IMR-90 (cell line): ENCODE measurements at regions not wholly inside any gene's neighbourhood (a gene's known extent, or its start where the extent isn't known, plus 50 kb on each side); places are given as distances from the start of the nearest gene placed in this dataset.

Experiments used
- ATAC-seq: fragments of 200-7000 bp; cut with Tn5 transposase; 2 replicates; pipeline ENCODE4 v1.9.1; 2020; ENCODE audit warnings: low read depth, mild to moderate bottlenecking, moderate library complexity
- BruUV-seq: library from RNA; stranded (reverse); fragments of 400-500 nt; replicated peaks from 2 replicates; lab custom pipeline; 2021; lab: Mats Ljungman, UMichigan
- CTCF ChIA-PET: fragments of 300-600 bp; formaldehyde crosslinking; extraction: SDS; loops from one replicate; lab custom pipeline; 2021; ENCODE audit warnings: antibody characterized with exemption; lab: Yijun Ruan, JAX
- POLR2A ChIA-PET: fragments of 300-600 bp; sonication (Branson Sonifier 250); formaldehyde crosslinking; loops from one replicate; lab custom pipeline; 2022; ENCODE audit warnings: antibody characterized with exemption; ENCODE audit not compliant: unreplicated experiment; lab: Charles Lee
- DNase-seq: peaks from one replicate; pipeline ENCODE4 v3.0.0; 2013
- H2AFZ ChIP-seq: replicated peaks from 2 replicates; pipeline ENCODE3; 2013; ENCODE audit warnings: low read length, mild to moderate bottlenecking; ENCODE audit not compliant: poor library complexity
- H2AK5ac ChIP-seq: 2 replicates; pipeline ENCODE4 v1.6.1; 2013; ENCODE audit warnings: low read depth, low read length, inconsistent platforms
- H2AK9ac ChIP-seq: replicated peaks from 2 replicates; pipeline ENCODE3; 2013; ENCODE audit warnings: mild to moderate bottlenecking, low read depth, low read length, moderate library complexity; ENCODE audit not compliant: poor library complexity
- H2BK120ac ChIP-seq: 2 replicates; pipeline ENCODE4 v1.6.1; 2013; ENCODE audit warnings: low read depth, low read length, inconsistent platforms
- H2BK15ac ChIP-seq: 3 replicates; pipeline ENCODE4 v1.6.1; 2013; ENCODE audit warnings: low read depth, low read length, inconsistent platforms
- H2BK20ac ChIP-seq: 2 replicates; pipeline ENCODE4 v1.6.1; 2013; ENCODE audit warnings: low read depth, mild to moderate bottlenecking, inconsistent platforms, low read length, moderate library complexity
- H2BK5ac ChIP-seq: 2 replicates; pipeline ENCODE4 v1.6.1; 2013; ENCODE audit warnings: mild to moderate bottlenecking, low read depth, low read length, inconsistent platforms; ENCODE audit not compliant: poor library complexity, severe bottlenecking
- H3K14ac ChIP-seq: replicated peaks from 2 replicates; pipeline ENCODE4 v1.6.1; 2013; ENCODE audit warnings: low read depth, low read length, inconsistent platforms
- H3K18ac ChIP-seq: 2 replicates; pipeline ENCODE4 v1.6.1; 2013; ENCODE audit warnings: low read depth, low read length, control low read depth
- H3K23ac ChIP-seq: 2 replicates; pipeline ENCODE4 v1.6.1; 2013; ENCODE audit warnings: low read depth, low read length, inconsistent platforms
- H3K27ac ChIP-seq: 2 replicates; pipeline ENCODE4 v1.5.1; 2013; ENCODE audit warnings: mild to moderate bottlenecking, control low read depth, low read length; ENCODE audit not compliant: insufficient read depth
- H3K27me3 ChIP-seq: 2 replicates; pipeline ENCODE4 v1.6.1; 2013; ENCODE audit warnings: low read length; ENCODE audit not compliant: control insufficient read depth, insufficient read depth
- H3K36me3 ChIP-seq: 2 replicates; pipeline ENCODE4 v1.6.1; 2013; ENCODE audit warnings: low read length, mixed read lengths; ENCODE audit not compliant: control insufficient read depth, insufficient read depth
- H3K4ac ChIP-seq: 2 replicates; pipeline ENCODE4 v1.6.1; 2013; ENCODE audit warnings: low read depth, low read length, inconsistent platforms
- H3K4me1 ChIP-seq: 2 replicates; pipeline ENCODE4 v1.6.1; 2013; ENCODE audit warnings: low read length, mixed read lengths; ENCODE audit not compliant: control insufficient read depth, insufficient read depth
- H3K4me2 ChIP-seq: 2 replicates; pipeline ENCODE4 v1.6.1; 2013; ENCODE audit warnings: low read depth, mild to moderate bottlenecking, control low read depth, low read length, moderate library complexity
- H3K4me3 ChIP-seq: 2 replicates; pipeline ENCODE4 v1.5.1; 2013; ENCODE audit warnings: low read depth, mild to moderate bottlenecking, control low read depth, low read length, moderate library complexity; ENCODE audit not compliant: insufficient read depth
- H3K56ac ChIP-seq: 2 replicates; pipeline ENCODE4 v1.6.1; 2013; ENCODE audit warnings: low read length, inconsistent platforms; ENCODE audit not compliant: insufficient read depth; ENCODE audit errors: extremely low read depth
- H3K79me1 ChIP-seq, 2 experiments: 2 replicates each; pipeline ENCODE4 v1.6.1; 2013; ENCODE audit warnings: low read length in 2 of 2, inconsistent platforms in 1 of 2, low read depth in 1 of 2
- H3K9ac ChIP-seq: 2 replicates; pipeline ENCODE4 v1.6.1; 2013; ENCODE audit warnings: low read depth, low read length, control low read depth
- H3K9me1 ChIP-seq: 2 replicates; pipeline ENCODE4 v1.6.1; 2013; ENCODE audit warnings: low read length, inconsistent platforms; ENCODE audit not compliant: insufficient read depth
- H3K9me3 ChIP-seq: 2 replicates; pipeline ENCODE4 v1.6.1; 2013; ENCODE audit warnings: low read length; ENCODE audit not compliant: control insufficient read depth, insufficient read depth
- H4K20me1 ChIP-seq: 2 replicates; pipeline ENCODE4 v1.6.1; 2013; ENCODE audit warnings: low read length, inconsistent platforms; ENCODE audit not compliant: insufficient read depth
- H4K5ac ChIP-seq: 2 replicates; pipeline ENCODE4 v1.6.1; 2013; ENCODE audit warnings: mild to moderate bottlenecking, low read depth, low read length, control low read depth
- H4K8ac ChIP-seq, 2 experiments: 2 replicates each; pipeline ENCODE4 v1.6.1; 2013; ENCODE audit warnings: low read depth in 2 of 2, low read length in 2 of 2, control low read depth in 1 of 2, inconsistent platforms in 1 of 2
- H4K91ac ChIP-seq: 2 replicates; pipeline ENCODE4 v1.6.1; 2013; ENCODE audit warnings: low read depth, low read length, inconsistent platforms; ENCODE audit not compliant: insufficient read depth
- CEBPB ChIP-seq: IDR thresholded peaks from 2 replicates; pipeline ENCODE4 v1.6.1; 2012; ENCODE audit warnings: low read depth, low read length, improper control_type of control experiment
- MAFK ChIP-seq: IDR thresholded peaks from 2 replicates; pipeline ENCODE4 v1.6.1; 2012; ENCODE audit warnings: low read depth, low read length, improper control_type of control experiment
- MAZ ChIP-seq: IDR thresholded peaks from 2 replicates; pipeline ENCODE4 v1.6.1; 2012; ENCODE audit warnings: low read depth, mild to moderate bottlenecking, low read length, improper control_type of control experiment, moderate library complexity, borderline replicate concordance
- NFE2L2 ChIP-seq: fragments of 150-350 bp; IDR thresholded peaks from 2 replicates; pipeline ENCODE4 v1.6.1; 2016; ENCODE audit warnings: low read depth, mild to moderate bottlenecking, low read length
- RAD21 ChIP-seq: IDR thresholded peaks from 2 replicates; pipeline ENCODE4 v1.6.1; 2012; ENCODE audit warnings: low read length, improper control_type of control experiment
- RCOR1 ChIP-seq: IDR thresholded peaks from 2 replicates; pipeline ENCODE4 v1.6.1; 2012; ENCODE audit warnings: mild to moderate bottlenecking, low read length, improper control_type of control experiment; ENCODE audit not compliant: insufficient replicate concordance
- RFX5 ChIP-seq: IDR thresholded peaks from 2 replicates; pipeline ENCODE4 v1.8.0; 2012; ENCODE audit warnings: low read depth, mild to moderate bottlenecking, low read length, moderate library complexity
- SMC3 ChIP-seq: fragments of 150-350 bp; IDR thresholded peaks from 2 replicates; pipeline ENCODE4 v1.6.1; 2016; ENCODE audit warnings: low read depth, mild to moderate bottlenecking, antibody characterized with exemption, low read length, moderate library complexity
- WGBS, 2 experiments: methylation state at CpG; one replicate each; pipeline versions ENCODE4 v1.1.5 to v1.1.7; 2013; ENCODE audit warnings: missing lambda C conversion rate in 2 of 2; ENCODE audit not compliant: insufficient read length in 1 of 2; ENCODE audit errors: extremely low coverage in 2 of 2; 5-methylcytosine and 5-hydroxymethylcytosine counted together
- dilution Hi-C: fragments of 300-500 bp; cut with HindIII; formaldehyde crosslinking; loops from one replicate; pipeline ENCODE4 v1.14.3; 2018; ENCODE audit warnings: low sequenced_read_pairs; ENCODE audit not compliant: unreplicated experiment
- in situ Hi-C: fragments of 300-500 bp; cut with MboI; formaldehyde crosslinking; loops from 3 replicates; pipeline ENCODE4 v1.14.3; 2019; ENCODE audit warnings: low sequenced_read_pairs, inconsistent platforms, mixed read lengths
- intact Hi-C: fragments of 100-400 bp; cut with micrococcal nuclease; formaldehyde crosslinking; loops from 2 replicates; pipeline ENCODE4 v1.10.0; 2022
- TF ChIP-seq, protein P1 (sequence below): fragments of 150-350 bp; IDR thresholded peaks from 2 replicates; pipeline ENCODE4 v1.6.1; 2016; ENCODE audit warnings: low read depth, mild to moderate bottlenecking, low read length, moderate library complexity, borderline replicate concordance
- TF ChIP-seq, protein P2 (sequence below): fragments of 150-350 bp; IDR thresholded peaks from 2 replicates; pipeline ENCODE4 v1.6.1; 2017; ENCODE audit warnings: mild to moderate bottlenecking, antibody characterized with exemption, low read length, low read depth

DNA sequence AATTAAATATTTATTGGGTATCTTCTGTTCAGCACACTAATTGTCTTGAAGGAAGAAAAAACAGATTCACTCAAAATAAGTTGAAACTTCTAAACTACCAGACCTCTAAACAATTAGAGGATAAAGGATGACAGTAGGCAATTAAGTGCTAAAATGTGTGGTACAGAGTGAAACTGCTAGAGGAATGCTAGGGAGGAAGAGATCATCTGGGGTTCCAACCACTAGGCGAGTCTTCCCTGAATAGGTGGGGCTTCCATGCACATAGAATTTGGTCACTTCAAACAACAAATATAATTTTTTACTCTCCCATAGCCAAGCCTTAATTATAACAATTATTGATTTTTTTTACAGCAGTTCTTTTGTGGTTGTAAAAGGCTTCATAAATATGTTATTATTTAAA is 559.0 kb upstream of the ZEB2 start:
- Histone ChIP-seq H3K9me1 (no peaks in the 10 kb centered on the region), H3K9me3 (no peaks in the 10 kb centered on the region), H3K4me1 (no peaks in the 10 kb centered on the region), H3K18ac (no peak overlapping the region), H2BK5ac (no peak overlapping the region), H4K5ac (no peak overlapping the region), H4K91ac (no peak overlapping the region), H3K23ac (no peak overlapping the region), H3K4me3 (no peak overlapping the region), H3K27me3 (no peaks in the 10 kb centered on the region), H3K27ac (no peak overlapping the region), H3K56ac (no peak overlapping the region), H2AFZ (no peak overlapping the region), H2AK5ac (no peak overlapping the region), H3K4me2 (no peak overlapping the region), H2BK20ac (no peak overlapping the region), H2BK120ac (no peak overlapping the region), H4K8ac (no peak overlapping the region), H3K14ac (no peak overlapping the region), H3K9ac (no peak overlapping the region), H2AK9ac (no peak overlapping the region), H3K79me1 (no peaks in the 10 kb centered on the region), H3K36me3 (no peaks in the 10 kb centered on the region), H2BK15ac (no peak overlapping the region), H3K4ac (no peak overlapping the region), H4K20me1 (no peaks in the 10 kb centered on the region)
- TF ChIP-seq, protein P1, sequence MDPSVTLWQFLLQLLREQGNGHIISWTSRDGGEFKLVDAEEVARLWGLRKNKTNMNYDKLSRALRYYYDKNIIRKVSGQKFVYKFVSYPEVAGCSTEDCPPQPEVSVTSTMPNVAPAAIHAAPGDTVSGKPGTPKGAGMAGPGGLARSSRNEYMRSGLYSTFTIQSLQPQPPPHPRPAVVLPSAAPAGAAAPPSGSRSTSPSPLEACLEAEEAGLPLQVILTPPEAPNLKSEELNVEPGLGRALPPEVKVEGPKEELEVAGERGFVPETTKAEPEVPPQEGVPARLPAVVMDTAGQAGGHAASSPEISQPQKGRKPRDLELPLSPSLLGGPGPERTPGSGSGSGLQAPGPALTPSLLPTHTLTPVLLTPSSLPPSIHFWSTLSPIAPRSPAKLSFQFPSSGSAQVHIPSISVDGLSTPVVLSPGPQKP = no peak
- no peak for TF ChIP-seq NFE2L2
- TF ChIP-seq MAZ = no peak
- no peak for TF ChIP-seq CEBPB
- TF ChIP-seq RCOR1 = no peak
- no peak for TF ChIP-seq RFX5
- no peak for TF ChIP-seq SMC3
- no peak for TF ChIP-seq RAD21
- TF ChIP-seq, protein P2, sequence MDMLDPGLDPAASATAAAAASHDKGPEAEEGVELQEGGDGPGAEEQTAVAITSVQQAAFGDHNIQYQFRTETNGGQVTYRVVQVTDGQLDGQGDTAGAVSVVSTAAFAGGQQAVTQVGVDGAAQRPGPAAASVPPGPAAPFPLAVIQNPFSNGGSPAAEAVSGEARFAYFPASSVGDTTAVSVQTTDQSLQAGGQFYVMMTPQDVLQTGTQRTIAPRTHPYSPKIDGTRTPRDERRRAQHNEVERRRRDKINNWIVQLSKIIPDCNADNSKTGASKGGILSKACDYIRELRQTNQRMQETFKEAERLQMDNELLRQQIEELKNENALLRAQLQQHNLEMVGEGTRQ = no peak
- TF ChIP-seq MAFK = no peak
- dilution Hi-C loops = no loop called here
- WGBS, 2 experiments = no CpG with 5 or more reads among the region's 1 CpG
- ChIA-PET POLR2A (no interaction called here), CTCF (no interaction called here)
- ATAC-seq = no peak
- no peak for DNase-seq
- BruUV-seq = no TSS peak
- intact Hi-C loops = no loop called here
- in situ Hi-C loops = no loop called here
